GM12878 (cell line): ENCODE measurements at regions not wholly inside any gene's neighbourhood (a gene's known extent, or its start where the extent isn't known, plus 50 kb on each side); places are given as distances from the start of the nearest gene placed in this dataset.

Experiments
- CTCF ChIP-seq, 3 experiments: IDR thresholded peaks in 2 of 3; conservative IDR thresholded peaks in 1 of 3; 2 replicates each; pipeline ENCODE4 v1.5.1; 2011; ENCODE audit warnings: low read depth in 3 of 3, low read length in 3 of 3, mild to moderate bottlenecking in 3 of 3, control low read depth in 2 of 3, moderate library complexity in 2 of 3, inconsistent platforms in 1 of 3, mixed read lengths in 1 of 3; ENCODE audit not compliant: control insufficient read depth in 2 of 3, insufficient read depth in 1 of 3; ENCODE audit errors: extremely low read depth in 1 of 3
- EZH2 ChIP-seq: IDR thresholded peaks from 2 replicates; pipeline ENCODE4 v1.6.1; 2012; ENCODE audit warnings: low read depth, mild to moderate bottlenecking, control low read depth, inconsistent platforms, low read length, borderline replicate concordance; ENCODE audit not compliant: control insufficient read depth
- IRF4 ChIP-seq: IDR thresholded peaks from 2 replicates; pipeline ENCODE4 v1.6.1; 2011; ENCODE audit warnings: low read depth, low read length
- NR2C2 ChIP-seq: IDR thresholded peaks from 2 replicates; pipeline ENCODE4 v1.6.1; 2011; ENCODE audit warnings: borderline replicate concordance, low read depth; ENCODE audit not compliant: control insufficient read depth, insufficient read length
- POLR2A ChIP-seq: IDR thresholded peaks from 2 replicates; pipeline ENCODE4 v1.6.1; 2011; ENCODE audit warnings: low read depth, mild to moderate bottlenecking, low read length
- SP1 ChIP-seq: IDR thresholded peaks from one replicate; pipeline ENCODE4 v1.6.1; 2011; ENCODE audit warnings: low read depth, low read length
- SREBF2 ChIP-seq: IDR thresholded peaks from 2 replicates; pipeline ENCODE4 v1.6.1; 2012; ENCODE audit warnings: mild to moderate bottlenecking, low read length
- USF1 ChIP-seq: IDR thresholded peaks from 2 replicates; pipeline ENCODE4 v1.6.1; 2011; ENCODE audit warnings: borderline replicate concordance, low read depth, mild to moderate bottlenecking, moderate library complexity, mixed read lengths, low read length; ENCODE audit not compliant: insufficient read depth; ENCODE audit errors: extremely low read length

GRCh38 chr11:134727636-134728035 is 315.6 kb upstream of the B3GAT1 start:
- TF ChIP-seq USF1 (no peak), CTCF (IDR thresholded peaks at IDR 0.05 in 2 of 3, conservative IDR thresholded peaks at IDR 0.05 in 1 of 3; ENCODE audit: control insufficient read depth in 2 of 3, extremely low read depth in 1 of 3, insufficient read depth in 1 of 3, low read depth in 3 of 3, low read length in 3 of 3) (no peak), POLR2A (no peak), EZH2 (no peak), SP1 (no peak), IRF4 (no peak), NR2C2 (no peak), SREBF2 (no peak)
